Loucy (cell line): ENCODE measurements at regions not wholly inside any gene's neighbourhood (a gene's known extent, or its start where the extent isn't known, plus 50 kb on each side); places are given as distances from the start of the nearest gene placed in this dataset.
"Not testable (repeated sequence)": the region's sequence is repeated elsewhere in the genome, so short reads cannot be mapped to it uniquely, and the experiment has no call there.

Experiments
- H2AFZ ChIP-seq: fragments of 200-600 bp; sonication (generic); 2 replicates; pipeline ENCODE4 v1.6.0; 2016; ENCODE audit warnings: antibody characterized with exemption, mild to moderate bottlenecking, low read length, moderate library complexity
- H3F3A ChIP-seq: fragments of 200-600 bp; 2 replicates; pipeline ENCODE4 v1.6.0; 2016; ENCODE audit warnings: antibody characterized with exemption, low read depth, mild to moderate bottlenecking
- H3K27me3 ChIP-seq: fragments of 200-600 bp; sonication (generic); 2 replicates; pipeline ENCODE4 v1.6.1; 2014; ENCODE audit warnings: low read length, mild to moderate bottlenecking; ENCODE audit not compliant: insufficient read depth, poor library complexity, severe bottlenecking
- H3K36me3 ChIP-seq: fragments of 200-600 bp; sonication (generic); 2 replicates; pipeline ENCODE4 v1.6.1; 2016; ENCODE audit warnings: low read length; ENCODE audit not compliant: insufficient read depth
- H3K4me1 ChIP-seq: fragments of 200-600 bp; sonication (generic); 2 replicates; pipeline ENCODE4 v1.5.1; 2014; ENCODE audit warnings: low read length, mild to moderate bottlenecking; ENCODE audit not compliant: insufficient read depth, poor library complexity, severe bottlenecking
- H3K4me2 ChIP-seq: fragments of 200-600 bp; sonication (generic); 2 replicates; pipeline ENCODE4 v1.6.0; 2014; ENCODE audit warnings: antibody characterized with exemption, low read length, low read depth, mild to moderate bottlenecking; ENCODE audit not compliant: poor library complexity, severe bottlenecking
- H3K4me3 ChIP-seq: fragments of 200-600 bp; sonication (generic); 2 replicates; pipeline ENCODE4 v1.5.1; 2014; ENCODE audit warnings: low read length, mild to moderate bottlenecking, mixed read lengths; ENCODE audit not compliant: poor library complexity, severe bottlenecking
- H3K79me2 ChIP-seq: fragments of 200-600 bp; sonication (generic); 2 replicates; pipeline ENCODE4 v1.6.1; 2014; ENCODE audit warnings: low read length; ENCODE audit not compliant: insufficient read depth
- H3K9ac ChIP-seq: fragments of 200-600 bp; sonication (generic); 2 replicates; pipeline ENCODE4 v1.6.0; 2014; ENCODE audit warnings: mild to moderate bottlenecking, low read depth, low read length, moderate library complexity; ENCODE audit not compliant: poor library complexity, severe bottlenecking
- H3K9me2 ChIP-seq: fragments of 200-600 bp; sonication (generic); replicated peaks from 2 replicates; pipeline ENCODE4 v1.6.1; 2016; ENCODE audit warnings: low read depth, low read length, mixed read lengths
- H3K9me3 ChIP-seq: fragments of 200-600 bp; sonication (generic); 2 replicates; pipeline ENCODE4 v1.6.1; 2014; ENCODE audit warnings: mild to moderate bottlenecking, antibody characterized with exemption, low read length, low read depth; ENCODE audit not compliant: insufficient read depth
- H4K20me1 ChIP-seq: fragments of 200-600 bp; sonication (generic); 2 replicates; pipeline ENCODE4 v1.6.0; 2014; ENCODE audit warnings: antibody characterized with exemption, low read length, mild to moderate bottlenecking; ENCODE audit not compliant: insufficient read depth, poor library complexity, severe bottlenecking
- CTCF ChIP-seq: fragments of 200-600 bp; sonication (generic); conservative IDR thresholded peaks from 2 replicates; pipeline ENCODE4 v1.5.1; 2014; ENCODE audit warnings: mild to moderate bottlenecking, antibody characterized with exemption, low read length
- EZH2phosphoT487 ChIP-seq: fragments of 200-600 bp; IDR thresholded peaks from 2 replicates; pipeline ENCODE4 v1.6.1; 2018; ENCODE audit warnings: antibody characterized with exemption, mild to moderate bottlenecking, moderate library complexity, borderline replicate concordance

- Histone ChIP-seq H2AFZ (no peak overlapping the region), H4K20me1 (no peaks in the 10 kb centered on the region), H3K36me3 (no peaks in the 10 kb centered on the region), H3K9ac (no peak overlapping the region), H3K4me3 (no peak overlapping the region), H3K4me1 (no peaks in the 10 kb centered on the region), H3K9me3 (peaks cover 3% of the 10 kb centered on the region; the same call in 1 of the 2 replicates), H3K79me2 (no peaks in the 10 kb centered on the region), H3K9me2 (no peaks in the 10 kb centered on the region), H3K4me2 (no peak overlapping the region), H3F3A (no peaks in the 10 kb centered on the region), H3K27me3 (no peaks in the 10 kb centered on the region)
- TF ChIP-seq CTCF (no peak), EZH2phosphoT487 (no peak)
Measured at GRCh38 chr5:5739490-5739945, 317.0 kb downstream of the ICE1 start.

GRCh38 chr5:5738797-5739489, 316.5 kb downstream of the ICE1 start:
- H3K36me3 ChIP-seq, result no peaks in the 10 kb centered on the region
- no peak overlapping the region for H2AFZ ChIP-seq
- H3K9ac ChIP-seq, result no peak overlapping the region
- H3F3A ChIP-seq, result no peaks in the 10 kb centered on the region
- no peaks in the 10 kb centered on the region for H3K4me1 ChIP-seq
- H3K9me3 ChIP-seq, result peaks cover 3% of the 10 kb centered on the region; the same call in 1 of the 2 replicates
- no peaks in the 10 kb centered on the region for H3K27me3 ChIP-seq
- no peaks in the 10 kb centered on the region for H3K79me2 ChIP-seq
- no peaks in the 10 kb centered on the region for H3K9me2 ChIP-seq
- no peaks in the 10 kb centered on the region for H4K20me1 ChIP-seq
- H3K4me2 ChIP-seq, result no peak overlapping the region
- no peak for TF ChIP-seq EZH2phosphoT487
- no peak for TF ChIP-seq CTCF
- H3K4me3 ChIP-seq, result no peak overlapping the region

GRCh38 chr5:5736007-5736406, 313.5 kb downstream of the ICE1 start:
- H3K36me3 ChIP-seq, result no peaks in the 10 kb centered on the region
- H4K20me1 ChIP-seq, result no peaks in the 10 kb centered on the region
- no peaks in the 10 kb centered on the region for H3F3A ChIP-seq
- H3K9me2 ChIP-seq, result no peaks in the 10 kb centered on the region
- no peak overlapping the region for H2AFZ ChIP-seq
- H3K27me3 ChIP-seq, result no peaks in the 10 kb centered on the region
- H3K4me1 ChIP-seq, result no peaks in the 10 kb centered on the region
- no peak overlapping the region for H3K4me3 ChIP-seq
- H3K9ac ChIP-seq, result no peak overlapping the region
- no peak overlapping the region for H3K4me2 ChIP-seq
- TF ChIP-seq EZH2phosphoT487 (no peak), CTCF (no peak)
- no peaks in the 10 kb centered on the region for H3K79me2 ChIP-seq
- H3K9me3 ChIP-seq, result no peaks in the 10 kb centered on the region

GRCh38 chr5:5733058-5733457, 310.6 kb downstream of the ICE1 start:
- not testable (repeated sequence) for H3K79me2 ChIP-seq, H3K4me1 ChIP-seq, H4K20me1 ChIP-seq, H3K9me3 ChIP-seq, H3K4me3 ChIP-seq, H3K9ac ChIP-seq, H3F3A ChIP-seq, H3K27me3 ChIP-seq, H3K9me2 ChIP-seq, H2AFZ ChIP-seq, H3K4me2 ChIP-seq, H3K36me3 ChIP-seq
